Testis (tissue), 2 donors: ENCODE measurements at regions not wholly inside any gene's neighbourhood (a gene's known extent, or its start where the extent isn't known, plus 50 kb on each side); places are given as distances from the start of the nearest gene placed in this dataset.

Source experiments
- CTCF ChIP-seq, 3 experiments: fragments of 450-650 bp in 2 of 3; fragments of 200-600 bp in 1 of 3; sonication (generic) in 1 of 3; IDR thresholded peaks; one replicate each; pipeline ENCODE4 v1.5.1; 2016 to 2019; ENCODE audit warnings: antibody characterized with exemption in 3 of 3, mild to moderate bottlenecking in 2 of 3, moderate library complexity in 1 of 3
- POLR2A ChIP-seq: fragments of 450-650 bp; IDR thresholded peaks from one replicate; pipeline ENCODE4 v1.6.1; 2017; ENCODE audit warnings: antibody characterized with exemption, mild to moderate bottlenecking, moderate library complexity

- no peak for TF ChIP-seq CTCF (IDR thresholded peaks at IDR 0.05)
- TF ChIP-seq POLR2A = no peak
These were observed 104.7 kb downstream of the SEPTIN7 start for GRCh38 chr7:35905555-35905954.
